ENCODE measurements at regions not wholly inside any gene's neighbourhood (a gene's known extent, or its start where the extent isn't known, plus 50 kb on each side); places are given as distances from the start of the nearest gene placed in this dataset.

- H3K4me3 ChIP-seq (ENCODE audit: low read depth, low read length): no peak overlapping the region
- TF ChIP-seq POLR2A (IDR thresholded peaks at IDR 0.05; ENCODE audit: extremely low read depth, insufficient read length) (no peak), MAX (IDR thresholded peaks at IDR 0.05; ENCODE audit: low read depth, low read length) (no peak), MYC (IDR thresholded peaks at IDR 0.05; ENCODE audit: low read depth, low read length) (no peak), CTCF (IDR thresholded peaks at IDR 0.05; ENCODE audit: low read depth, low read length) (no peak)
- no peak for DNase-seq (ENCODE audit: low read depth)
These were observed 393.6 kb upstream of the STEAP1 start for GRCh38 chr7:89760690-89761089.

- no peak overlapping the region for H3K4me3 ChIP-seq (ENCODE audit: low read depth, low read length)
- no peak for DNase-seq (ENCODE audit: low read depth)
- TF ChIP-seq POLR2A (IDR thresholded peaks at IDR 0.05; ENCODE audit: extremely low read depth, insufficient read length) (no peak), CTCF (IDR thresholded peaks at IDR 0.05; ENCODE audit: low read depth, low read length) (no peak), MYC (IDR thresholded peaks at IDR 0.05; ENCODE audit: low read depth, low read length) (no peak), MAX (IDR thresholded peaks at IDR 0.05; ENCODE audit: low read depth, low read length) (no peak)
These were observed 393.1 kb upstream of the STEAP1 start for GRCh38 chr7:89761173-89761572.

- no peak overlapping the region for H3K4me3 ChIP-seq (ENCODE audit: low read depth, low read length)
- no peak for DNase-seq (ENCODE audit: low read depth)
- TF ChIP-seq CTCF (IDR thresholded peaks at IDR 0.05; ENCODE audit: low read depth, low read length) (no peak), POLR2A (IDR thresholded peaks at IDR 0.05; ENCODE audit: extremely low read depth, insufficient read length) (no peak), MYC (IDR thresholded peaks at IDR 0.05; ENCODE audit: low read depth, low read length) (no peak), MAX (IDR thresholded peaks at IDR 0.05; ENCODE audit: low read depth, low read length) (no peak)
These were observed 384.1 kb upstream of the STEAP1 start for GRCh38 chr7:89770161-89770560.

- DNase-seq (ENCODE audit: low read depth): no peak
- no peak overlapping the region for H3K4me3 ChIP-seq (ENCODE audit: low read depth, low read length)
- TF ChIP-seq MAX (IDR thresholded peaks at IDR 0.05; ENCODE audit: low read depth, low read length): no peak
- no peak for TF ChIP-seq CTCF (IDR thresholded peaks at IDR 0.05; ENCODE audit: low read depth, low read length)
- TF ChIP-seq POLR2A (IDR thresholded peaks at IDR 0.05; ENCODE audit: extremely low read depth, insufficient read length): no peak
- no peak for TF ChIP-seq MYC (IDR thresholded peaks at IDR 0.05; ENCODE audit: low read depth, low read length)
These were observed 383.1 kb upstream of the STEAP1 start for GRCh38 chr7:89771003-89771636.

GRCh38 chr7:89772276-89772675 lies 382.0 kb upstream of the STEAP1 start:
- H3K4me3 ChIP-seq (ENCODE audit: low read depth, low read length): no peak overlapping the region
- DNase-seq (ENCODE audit: low read depth): no peak
- no peak for TF ChIP-seq MYC (IDR thresholded peaks at IDR 0.05; ENCODE audit: low read depth, low read length)
- no peak for TF ChIP-seq MAX (IDR thresholded peaks at IDR 0.05; ENCODE audit: low read depth, low read length)
- no peak for TF ChIP-seq POLR2A (IDR thresholded peaks at IDR 0.05; ENCODE audit: extremely low read depth, insufficient read length)
- no peak for TF ChIP-seq CTCF (IDR thresholded peaks at IDR 0.05; ENCODE audit: low read depth, low read length)
